Left forelimb (tissue), 1 donor: ENCODE measurements at regions not wholly inside any gene's neighbourhood (a gene's known extent, or its start where the extent isn't known, plus 50 kb on each side); places are given as distances from the start of the nearest gene placed in this dataset.
"Not testable (repeated sequence)": the region's sequence is repeated elsewhere in the genome, so short reads cannot be mapped to it uniquely, and the experiment has no call there.

ENCODE experiments used
- DNase-seq: peaks from one replicate; pipeline ENCODE4 v3.0.0-alpha.2; 2018; ENCODE audit warnings: low spot score

DNA sequence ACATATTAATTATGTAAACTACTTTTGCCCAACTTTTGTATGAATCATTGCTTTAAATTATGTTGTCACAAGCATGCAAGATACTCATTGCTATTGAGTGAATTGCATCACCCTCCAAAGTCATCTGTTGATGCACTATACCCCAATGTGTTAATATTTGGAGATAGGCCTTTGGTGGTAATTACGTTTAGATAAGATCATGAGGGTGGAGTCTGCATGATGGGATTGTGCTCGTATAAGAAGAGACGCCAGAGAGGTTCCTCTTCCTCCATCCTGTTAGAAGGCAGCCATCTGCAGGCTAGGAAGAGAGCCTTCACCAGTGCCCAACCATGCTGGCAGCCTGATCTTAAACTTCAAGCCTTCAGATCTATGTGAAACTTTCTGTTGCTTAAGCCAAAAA is 95.3 kb upstream of the MAGI2 start:
- no peak for DNase-seq

DNA sequence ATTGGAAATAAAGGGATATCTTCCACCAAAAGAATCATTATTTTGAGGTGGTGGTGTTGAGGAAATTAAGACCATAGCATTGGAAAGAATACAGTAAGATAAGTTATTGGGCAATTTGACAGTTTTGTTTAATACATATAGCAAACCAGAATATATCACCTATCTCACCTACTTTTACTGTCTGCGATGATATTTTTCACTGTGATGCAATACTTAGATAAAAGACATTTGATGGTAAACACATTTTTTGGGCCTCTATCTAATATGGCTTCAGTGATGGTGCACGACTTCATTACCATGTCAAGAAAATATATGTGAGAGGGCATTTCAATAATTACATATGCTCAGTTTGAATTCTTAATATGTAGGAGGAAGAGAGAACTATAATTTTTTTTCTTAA is 93.7 kb upstream of the MAGI2 start:
- no peak for DNase-seq

DNA sequence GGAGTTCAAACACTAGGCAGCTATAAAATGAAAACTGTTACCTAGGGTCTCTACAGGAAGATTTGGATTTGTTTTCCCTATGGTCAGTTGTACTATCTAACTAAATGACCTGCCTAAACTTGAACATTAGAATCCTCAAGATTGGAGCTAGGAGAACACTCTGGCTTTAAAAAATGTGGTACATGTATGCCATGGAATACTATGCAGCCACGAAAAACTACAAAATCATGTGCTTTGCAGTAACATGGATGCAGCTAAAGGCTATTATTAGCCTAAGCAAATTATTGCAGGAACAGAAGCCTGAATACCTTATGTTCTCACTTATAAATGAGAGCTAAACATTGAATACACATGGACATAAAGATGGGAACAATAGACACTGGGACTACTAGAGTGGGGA is 87.1 kb upstream of the MAGI2 start:
- DNase-seq = no peak

DNA sequence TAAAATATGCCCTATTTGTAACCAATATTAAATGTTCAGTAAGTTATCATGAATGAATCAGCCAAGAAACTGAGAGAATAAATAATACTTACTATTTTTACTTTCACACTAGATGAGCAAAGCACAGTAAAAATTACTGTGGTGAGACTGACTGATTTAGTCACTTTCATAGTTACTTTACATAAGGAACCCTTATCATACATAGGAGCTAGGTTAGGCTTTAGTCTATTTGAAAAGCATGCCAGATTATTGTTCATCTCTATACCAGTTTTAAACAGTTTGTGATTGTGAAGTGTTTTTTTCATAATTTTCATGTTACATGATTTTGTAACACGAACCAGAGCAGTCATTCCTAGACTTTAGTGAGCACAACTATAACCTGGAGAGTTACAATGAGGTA is 80.7 kb upstream of the MAGI2 start:
- DNase-seq = no peak

DNA sequence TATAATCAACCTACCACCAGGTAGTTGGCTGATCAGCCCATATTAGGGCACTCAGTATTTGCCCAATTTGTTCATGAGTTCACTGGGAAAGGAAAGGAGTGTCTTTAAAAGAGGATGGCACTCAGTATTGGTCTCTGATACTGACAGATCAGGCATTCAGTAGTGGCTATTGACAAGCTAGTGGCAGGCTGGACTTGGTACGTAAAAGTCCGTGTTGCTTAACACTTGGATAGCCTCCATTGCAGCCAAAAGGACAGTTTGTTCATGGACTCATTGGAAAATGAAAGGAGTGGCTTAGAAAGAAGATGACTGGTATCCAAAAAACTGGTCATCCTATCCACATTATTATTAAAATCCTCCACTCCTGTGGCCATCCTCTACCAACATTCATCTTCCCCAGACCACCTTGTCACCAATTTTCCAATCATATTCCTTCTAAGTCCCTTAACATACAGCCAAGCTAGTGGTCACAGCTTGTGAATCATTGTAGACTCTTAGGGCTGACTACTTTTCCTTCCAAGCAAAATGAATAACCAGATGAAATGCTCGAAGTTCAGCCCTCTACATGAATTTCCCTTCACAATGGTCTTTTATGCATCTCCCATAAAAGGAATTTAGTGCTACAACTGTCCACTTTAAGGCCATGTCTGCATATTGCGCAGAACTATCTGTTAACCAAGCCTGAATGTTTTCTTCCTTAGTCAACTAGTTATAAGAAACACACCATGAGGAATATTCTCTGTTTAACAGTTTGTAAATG is 78.6 kb upstream of the MAGI2 start:
- no peak for DNase-seq

DNA sequence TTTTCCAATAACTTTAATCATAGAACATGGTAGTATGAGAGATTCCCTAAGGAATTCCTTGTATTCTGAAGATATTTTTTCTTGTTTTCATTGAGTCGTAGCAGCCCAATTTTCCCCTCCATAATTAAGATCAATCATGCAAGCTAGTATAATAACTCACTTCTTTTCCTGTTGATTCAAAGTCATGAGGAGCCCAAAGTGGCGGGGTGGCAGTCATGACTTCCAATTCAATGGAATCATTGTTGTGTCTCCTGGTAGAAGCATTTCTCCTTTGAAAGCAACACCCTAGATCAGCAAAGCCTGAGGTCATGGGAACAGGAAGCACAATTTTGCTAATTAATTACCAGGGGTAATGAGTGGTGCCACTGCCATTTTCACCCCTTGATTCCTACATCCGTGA is 77.6 kb upstream of the MAGI2 start:
- no peak for DNase-seq

DNA sequence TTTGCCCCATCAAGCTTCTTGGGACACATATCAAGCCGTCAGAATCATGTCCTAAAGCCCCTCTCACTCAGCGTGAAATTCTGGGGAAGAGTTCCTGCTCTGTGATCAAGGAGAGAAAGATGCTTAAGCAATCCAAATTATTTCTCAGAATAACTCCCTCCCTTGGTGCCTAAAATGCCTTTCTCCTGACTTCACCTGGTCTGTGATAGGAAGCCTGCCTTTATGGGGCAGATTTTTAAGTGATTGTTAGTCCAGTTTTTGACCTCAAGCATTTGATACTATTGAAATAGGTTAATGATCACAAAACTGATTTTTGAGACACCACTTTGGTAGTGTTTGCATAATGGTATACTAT is 76.4 kb upstream of the MAGI2 start:
- DNase-seq = no peak

DNA sequence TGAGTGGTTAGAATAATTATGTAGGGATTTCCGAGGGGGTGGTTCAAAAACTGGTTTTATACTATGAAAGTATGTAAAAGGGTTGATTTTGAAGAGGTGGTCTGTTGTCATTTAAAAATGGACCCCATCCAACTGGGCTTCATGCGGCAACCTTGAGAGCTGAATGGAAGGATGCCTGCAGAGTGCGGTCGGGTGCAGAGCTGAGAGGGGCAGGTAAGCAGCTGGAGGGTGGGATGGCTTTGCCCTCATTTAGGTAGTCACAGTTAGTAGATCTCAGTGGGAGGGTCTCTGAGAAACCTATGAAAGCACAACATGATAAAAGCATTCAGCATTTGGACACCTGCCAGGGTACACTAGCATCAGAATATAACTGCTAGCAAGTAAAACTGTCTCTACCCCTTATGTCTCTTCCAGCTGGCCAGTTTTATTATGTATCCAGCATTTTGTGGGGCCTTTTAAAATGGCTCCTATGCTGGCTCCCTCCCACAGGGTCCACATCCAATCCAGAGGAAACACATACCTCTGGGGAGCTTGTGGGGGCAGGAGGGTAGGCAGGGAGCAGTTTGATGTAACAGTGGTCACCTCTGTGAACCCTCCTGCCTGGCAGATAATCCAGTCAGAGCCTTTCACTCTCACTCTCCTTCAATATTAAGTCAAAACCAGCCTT is 75.9 kb upstream of the MAGI2 start:
- no peak for DNase-seq

DNA sequence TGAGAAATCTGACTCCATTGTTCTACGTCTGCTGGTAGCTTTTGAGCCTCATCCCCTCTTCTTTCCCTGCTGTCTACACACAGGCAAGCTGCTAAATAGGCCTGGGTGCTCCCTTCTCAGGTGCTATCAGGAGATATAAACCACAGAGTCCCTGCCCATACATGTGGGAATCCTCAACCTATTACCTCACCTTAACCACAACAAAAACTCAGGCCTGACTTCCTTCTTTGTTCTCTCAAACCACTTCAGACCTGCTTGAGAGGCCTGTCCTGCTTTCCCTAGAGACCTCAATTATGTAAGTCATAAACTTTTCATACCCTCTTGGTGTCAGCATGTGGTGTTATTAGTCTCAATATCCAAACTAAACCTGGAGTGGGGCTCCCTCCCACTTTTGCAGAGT is 75.0 kb upstream of the MAGI2 start:
- no peak for DNase-seq

DNA sequence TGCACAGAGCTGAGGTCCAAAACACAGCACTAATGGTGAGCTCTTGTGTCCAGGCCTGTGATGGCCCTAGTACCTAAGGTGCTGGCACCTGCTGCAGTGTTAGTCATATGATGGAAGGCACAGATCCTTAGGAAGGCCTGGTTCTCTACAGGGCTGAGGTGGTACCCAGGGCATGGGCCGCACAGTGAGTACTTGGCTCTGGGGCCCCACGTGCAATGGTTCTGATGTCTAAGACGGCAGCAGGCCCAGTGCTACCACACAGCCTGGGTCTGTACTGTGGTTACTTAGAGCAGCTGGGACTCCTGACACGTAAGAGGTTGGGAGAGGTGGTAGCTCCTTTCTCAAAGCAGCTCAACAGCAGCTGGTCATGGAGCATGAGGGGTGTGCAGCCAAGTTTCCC is 70.6 kb upstream of the MAGI2 start:
- no peak for DNase-seq

DNA sequence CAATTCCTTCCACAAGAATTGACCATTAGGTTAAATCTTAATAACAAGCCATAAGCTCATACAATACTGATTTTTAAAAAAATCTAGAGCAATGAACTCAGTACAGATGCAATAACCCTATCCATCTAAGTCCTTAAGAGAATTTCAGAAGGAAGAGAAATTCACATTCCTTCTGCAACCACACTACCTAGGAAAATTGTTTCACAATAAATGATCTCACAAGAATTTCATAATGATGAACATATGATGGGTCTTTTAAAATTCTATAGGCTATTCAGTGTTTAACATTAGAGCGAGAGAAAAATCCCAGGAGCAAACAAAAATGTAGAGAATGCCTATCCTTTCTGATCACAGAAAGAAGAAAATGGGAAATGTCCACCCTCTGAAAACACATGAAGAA is 70.0 kb upstream of the MAGI2 start:
- no peak for DNase-seq

DNA sequence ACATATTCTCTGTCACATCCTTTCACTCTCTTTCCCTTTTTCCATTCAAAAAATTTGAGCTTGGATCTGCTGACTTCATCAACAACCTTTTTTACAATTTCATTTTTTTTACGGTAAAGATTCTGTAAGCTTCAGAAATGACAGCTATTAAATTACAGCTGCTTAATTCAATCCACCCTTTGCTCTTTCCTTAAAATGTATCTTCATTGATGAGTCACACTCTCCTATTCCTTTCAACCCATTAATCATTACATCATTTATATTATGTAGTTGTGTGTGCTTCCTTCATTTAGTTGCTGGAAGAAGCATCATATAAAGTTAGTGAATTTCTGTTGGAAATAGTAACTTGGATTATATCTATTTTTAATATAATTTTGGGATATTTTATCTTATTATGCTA is 67.1 kb upstream of the MAGI2 start:
- DNase-seq = no peak

DNA sequence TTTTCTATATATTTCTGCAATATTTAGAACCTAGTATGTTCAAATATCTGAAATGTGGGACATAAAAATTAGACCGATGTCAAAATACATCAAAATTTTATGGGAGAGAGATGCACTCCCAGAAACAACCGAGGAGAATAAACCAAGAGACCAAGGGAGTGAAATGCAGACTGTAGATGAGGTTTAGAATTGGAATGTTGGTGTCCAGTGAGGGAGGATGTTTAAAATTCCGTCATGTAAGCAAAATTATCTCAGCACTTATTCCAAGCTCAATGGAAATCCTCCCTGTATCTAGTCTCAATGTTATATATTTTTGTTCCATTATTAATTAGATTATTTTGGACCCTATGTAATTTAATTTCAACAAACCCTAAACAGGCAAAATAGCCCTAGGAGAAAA is 61.9 kb upstream of the MAGI2 start:
- DNase-seq = no peak

DNA sequence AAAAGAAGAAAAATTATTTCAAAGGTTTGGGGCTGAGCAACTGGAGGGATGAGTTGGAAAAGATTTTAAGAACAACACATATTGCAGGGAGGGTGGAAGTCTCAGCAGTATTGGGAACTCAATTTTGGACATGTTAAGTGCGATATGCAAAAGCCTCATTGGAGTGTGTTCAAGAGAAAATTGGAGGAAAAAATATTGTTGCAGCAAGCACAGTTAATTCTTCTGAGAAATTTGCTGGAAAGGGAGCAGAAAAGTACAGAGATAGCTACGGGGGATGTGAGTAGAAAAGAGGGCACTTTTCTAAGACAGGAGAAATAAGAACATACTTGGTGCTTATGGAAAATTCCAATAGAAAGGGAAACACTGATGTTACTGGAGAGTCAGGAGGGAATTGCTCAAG is 59.8 kb upstream of the MAGI2 start:
- DNase-seq = no peak

DNA sequence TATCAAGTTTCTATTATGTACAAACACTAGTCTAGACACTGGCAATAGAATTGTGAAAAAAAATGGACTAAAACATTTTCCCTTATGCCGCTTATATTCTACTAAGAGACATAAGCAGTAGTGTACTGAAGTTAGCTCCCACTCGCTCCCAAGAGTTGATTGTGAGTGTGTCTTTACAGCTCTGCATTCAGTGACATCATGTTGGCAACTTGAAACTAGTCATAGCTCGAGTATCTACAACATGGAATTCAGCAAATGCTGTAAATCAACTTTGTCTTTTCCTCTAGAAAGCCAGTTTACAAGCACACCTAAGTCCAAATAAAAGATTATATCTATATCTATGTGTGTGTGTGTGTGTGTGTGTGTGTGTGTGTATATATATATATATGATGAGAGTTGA is 58.8 kb upstream of the MAGI2 start:
- DNase-seq = no peak

DNA sequence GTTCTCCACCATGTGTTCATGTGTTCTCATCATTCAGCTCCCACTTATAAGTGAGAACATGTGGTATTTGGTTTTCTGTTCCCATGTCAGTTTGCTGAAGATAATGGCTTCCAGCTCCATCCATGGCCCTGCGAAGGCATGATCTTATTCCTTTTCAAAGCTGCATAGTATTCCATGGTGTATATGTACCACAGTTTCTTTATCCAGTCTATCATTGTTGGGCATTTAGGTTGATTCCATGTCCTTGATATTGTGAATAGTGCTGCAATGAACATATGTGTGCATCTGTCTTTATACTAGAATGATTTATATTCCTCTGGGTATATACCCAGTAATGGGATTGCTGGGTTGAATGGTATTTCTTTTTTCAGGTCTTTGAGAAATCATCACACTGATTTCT is 57.6 kb upstream of the MAGI2 start:
- not testable (repeated sequence) for DNase-seq

DNA sequence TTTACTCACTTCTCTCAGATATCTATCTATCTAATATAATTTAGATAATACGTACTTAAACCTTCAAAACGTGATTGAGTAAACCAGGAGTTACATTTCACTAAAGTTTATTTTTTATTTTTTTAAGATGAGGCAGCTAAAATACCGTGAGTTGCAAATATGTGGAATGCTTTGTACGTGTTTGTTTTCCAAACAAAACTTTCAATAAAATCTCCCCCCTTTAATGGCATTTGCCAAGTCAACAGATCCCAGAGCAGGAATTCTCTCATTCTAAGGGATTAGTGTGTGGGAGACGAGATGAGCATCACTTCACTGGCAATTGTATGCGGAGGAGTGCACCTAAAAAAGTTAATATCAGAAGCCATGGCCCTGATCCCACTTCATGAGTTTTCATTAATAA is 53.7 kb upstream of the MAGI2 start:
- DNase-seq = no peak

DNA sequence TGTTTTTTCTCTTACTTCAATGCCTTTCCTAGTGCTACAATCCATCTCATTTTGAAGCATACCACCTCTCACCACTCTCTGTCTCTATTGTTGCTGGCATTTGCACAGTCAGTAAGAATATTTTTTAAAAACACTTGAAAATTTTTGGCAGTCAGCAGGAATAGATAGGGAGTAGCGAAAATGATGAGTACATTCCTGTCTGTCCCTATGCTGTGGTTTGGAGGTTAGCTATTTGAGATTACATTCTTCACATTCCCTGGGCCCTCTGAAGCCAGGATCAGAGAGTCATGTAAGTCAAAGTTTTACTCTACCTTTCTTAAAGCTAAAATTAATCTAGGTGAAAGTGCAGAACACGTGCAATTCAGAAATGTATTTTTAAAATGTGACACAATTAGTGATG is 53.0 kb upstream of the MAGI2 start:
- DNase-seq = no peak

DNA sequence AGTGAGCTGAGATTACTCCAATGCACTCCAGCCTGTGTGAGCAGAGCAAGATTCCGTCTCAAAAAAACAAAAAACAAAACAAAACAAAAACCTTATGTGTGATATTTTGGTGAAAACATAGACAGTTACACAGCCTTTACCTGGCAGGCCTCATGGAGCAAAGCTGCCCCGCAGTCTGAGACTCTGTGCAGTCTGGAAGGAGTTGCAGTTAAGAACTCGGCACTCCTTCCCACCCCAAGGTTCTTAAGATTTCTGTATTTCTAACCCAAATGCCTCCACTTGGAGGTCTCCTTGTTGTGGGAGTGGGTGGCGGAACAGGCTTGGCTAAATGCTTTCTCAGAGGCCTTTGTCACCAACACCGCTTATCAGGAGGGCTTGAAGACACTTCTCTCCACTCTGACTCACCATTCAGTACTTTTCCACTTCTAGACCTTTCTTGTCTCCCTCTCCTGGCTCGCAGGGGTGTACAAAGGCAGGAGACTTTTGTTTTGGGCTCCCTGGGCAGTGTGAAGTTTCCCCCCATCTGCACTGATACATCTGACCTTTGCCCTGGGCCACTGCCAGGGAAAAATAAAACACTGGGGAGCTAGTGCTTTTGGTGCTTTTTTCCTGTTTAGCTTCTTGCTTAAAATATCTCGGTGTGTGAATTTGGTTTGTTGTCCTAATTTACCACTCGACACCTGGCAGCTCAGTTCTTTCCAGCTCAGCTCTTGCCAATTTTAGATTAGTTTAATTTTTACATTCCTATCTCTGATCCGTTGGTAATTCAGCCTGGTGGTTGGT is 51.3 kb upstream of the MAGI2 start:
- DNase-seq = no peak
